ENCODE measurements at regions not wholly inside any gene's neighbourhood (a gene's known extent, or its start where the extent isn't known, plus 50 kb on each side); places are given as distances from the start of the nearest gene placed in this dataset.

DNA sequence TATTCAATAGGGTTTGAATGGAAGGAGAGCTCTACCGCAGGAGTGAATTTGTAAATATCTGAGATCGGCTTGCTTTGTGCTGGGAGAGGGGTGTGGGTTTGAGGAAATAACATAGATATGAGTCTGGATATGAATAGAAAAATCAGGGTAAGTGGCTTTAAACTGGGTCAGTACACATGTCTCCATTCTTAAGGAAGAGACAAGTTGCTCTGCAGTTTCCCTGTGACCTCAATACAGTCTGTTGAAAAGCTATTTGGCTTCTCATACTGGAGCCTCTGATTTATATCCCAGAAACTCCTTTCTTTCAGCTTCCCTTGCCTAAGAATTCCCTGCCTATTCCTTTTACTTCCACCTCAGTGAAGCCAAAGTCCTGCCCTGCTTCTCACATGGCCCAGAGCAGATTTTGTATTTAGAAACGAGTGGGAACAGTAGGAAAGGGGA is 153.5 kb upstream of the ATF7IP start:
- TF ChIP-seq, protein P1, sequence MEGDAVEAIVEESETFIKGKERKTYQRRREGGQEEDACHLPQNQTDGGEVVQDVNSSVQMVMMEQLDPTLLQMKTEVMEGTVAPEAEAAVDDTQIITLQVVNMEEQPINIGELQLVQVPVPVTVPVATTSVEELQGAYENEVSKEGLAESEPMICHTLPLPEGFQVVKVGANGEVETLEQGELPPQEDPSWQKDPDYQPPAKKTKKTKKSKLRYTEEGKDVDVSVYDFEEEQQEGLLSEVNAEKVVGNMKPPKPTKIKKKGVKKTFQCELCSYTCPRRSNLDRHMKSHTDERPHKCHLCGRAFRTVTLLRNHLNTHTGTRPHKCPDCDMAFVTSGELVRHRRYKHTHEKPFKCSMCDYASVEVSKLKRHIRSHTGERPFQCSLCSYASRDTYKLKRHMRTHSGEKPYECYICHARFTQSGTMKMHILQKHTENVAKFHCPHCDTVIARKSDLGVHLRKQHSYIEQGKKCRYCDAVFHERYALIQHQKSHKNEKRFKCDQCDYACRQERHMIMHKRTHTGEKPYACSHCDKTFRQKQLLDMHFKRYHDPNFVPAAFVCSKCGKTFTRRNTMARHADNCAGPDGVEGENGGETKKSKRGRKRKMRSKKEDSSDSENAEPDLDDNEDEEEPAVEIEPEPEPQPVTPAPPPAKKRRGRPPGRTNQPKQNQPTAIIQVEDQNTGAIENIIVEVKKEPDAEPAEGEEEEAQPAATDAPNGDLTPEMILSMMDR (IDR thresholded peaks at IDR 0.05 in 8 of 11, conservative IDR thresholded peaks at IDR 0.05 in 3 of 11) = no peak
- TF ChIP-seq POLR2AphosphoS5 (IDR thresholded peaks at IDR 0.05) = no peak

All from spleen (tissue), 7 donors.